ENCODE measurements at regions not wholly inside any gene's neighbourhood (a gene's known extent, or its start where the extent isn't known, plus 50 kb on each side); places are given as distances from the start of the nearest gene placed in this dataset.

DNA sequence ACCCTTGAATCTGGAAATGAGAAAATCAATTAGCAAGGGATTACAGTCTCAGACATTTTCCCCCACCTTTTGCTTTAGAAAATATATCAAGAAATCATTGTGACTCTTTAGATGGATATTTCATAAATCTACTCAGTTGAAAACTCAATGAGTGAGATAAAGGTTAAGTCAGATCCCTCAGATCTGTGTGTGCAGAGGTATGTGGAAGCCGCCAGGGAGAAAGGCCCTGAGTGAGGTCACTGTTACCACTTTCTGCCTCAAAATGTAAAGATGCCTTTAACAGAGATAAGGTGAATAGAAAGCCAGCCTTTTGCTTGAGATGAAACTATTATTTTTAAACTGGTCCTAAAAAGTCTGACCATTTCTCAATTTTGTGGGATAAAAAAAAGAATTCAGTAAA lies 225.6 kb upstream of the HES1 start:
- no peak for DNase-seq (ENCODE audit: low read depth)
- H3K4me3 ChIP-seq (ENCODE audit: low read depth, low read length), result no peak overlapping the region
- TF ChIP-seq, protein P1, sequence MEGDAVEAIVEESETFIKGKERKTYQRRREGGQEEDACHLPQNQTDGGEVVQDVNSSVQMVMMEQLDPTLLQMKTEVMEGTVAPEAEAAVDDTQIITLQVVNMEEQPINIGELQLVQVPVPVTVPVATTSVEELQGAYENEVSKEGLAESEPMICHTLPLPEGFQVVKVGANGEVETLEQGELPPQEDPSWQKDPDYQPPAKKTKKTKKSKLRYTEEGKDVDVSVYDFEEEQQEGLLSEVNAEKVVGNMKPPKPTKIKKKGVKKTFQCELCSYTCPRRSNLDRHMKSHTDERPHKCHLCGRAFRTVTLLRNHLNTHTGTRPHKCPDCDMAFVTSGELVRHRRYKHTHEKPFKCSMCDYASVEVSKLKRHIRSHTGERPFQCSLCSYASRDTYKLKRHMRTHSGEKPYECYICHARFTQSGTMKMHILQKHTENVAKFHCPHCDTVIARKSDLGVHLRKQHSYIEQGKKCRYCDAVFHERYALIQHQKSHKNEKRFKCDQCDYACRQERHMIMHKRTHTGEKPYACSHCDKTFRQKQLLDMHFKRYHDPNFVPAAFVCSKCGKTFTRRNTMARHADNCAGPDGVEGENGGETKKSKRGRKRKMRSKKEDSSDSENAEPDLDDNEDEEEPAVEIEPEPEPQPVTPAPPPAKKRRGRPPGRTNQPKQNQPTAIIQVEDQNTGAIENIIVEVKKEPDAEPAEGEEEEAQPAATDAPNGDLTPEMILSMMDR (IDR thresholded peaks at IDR 0.05; ENCODE audit: low read depth, low read length), result no peak
- TF ChIP-seq POLR2A (IDR thresholded peaks at IDR 0.05; ENCODE audit: extremely low read depth, insufficient read length) (no peak), MYC (IDR thresholded peaks at IDR 0.05; ENCODE audit: low read depth, low read length) (no peak)
- TF ChIP-seq, protein P2, sequence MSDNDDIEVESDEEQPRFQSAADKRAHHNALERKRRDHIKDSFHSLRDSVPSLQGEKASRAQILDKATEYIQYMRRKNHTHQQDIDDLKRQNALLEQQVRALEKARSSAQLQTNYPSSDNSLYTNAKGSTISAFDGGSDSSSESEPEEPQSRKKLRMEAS (IDR thresholded peaks at IDR 0.05; ENCODE audit: low read depth, low read length), result no peak

DNA sequence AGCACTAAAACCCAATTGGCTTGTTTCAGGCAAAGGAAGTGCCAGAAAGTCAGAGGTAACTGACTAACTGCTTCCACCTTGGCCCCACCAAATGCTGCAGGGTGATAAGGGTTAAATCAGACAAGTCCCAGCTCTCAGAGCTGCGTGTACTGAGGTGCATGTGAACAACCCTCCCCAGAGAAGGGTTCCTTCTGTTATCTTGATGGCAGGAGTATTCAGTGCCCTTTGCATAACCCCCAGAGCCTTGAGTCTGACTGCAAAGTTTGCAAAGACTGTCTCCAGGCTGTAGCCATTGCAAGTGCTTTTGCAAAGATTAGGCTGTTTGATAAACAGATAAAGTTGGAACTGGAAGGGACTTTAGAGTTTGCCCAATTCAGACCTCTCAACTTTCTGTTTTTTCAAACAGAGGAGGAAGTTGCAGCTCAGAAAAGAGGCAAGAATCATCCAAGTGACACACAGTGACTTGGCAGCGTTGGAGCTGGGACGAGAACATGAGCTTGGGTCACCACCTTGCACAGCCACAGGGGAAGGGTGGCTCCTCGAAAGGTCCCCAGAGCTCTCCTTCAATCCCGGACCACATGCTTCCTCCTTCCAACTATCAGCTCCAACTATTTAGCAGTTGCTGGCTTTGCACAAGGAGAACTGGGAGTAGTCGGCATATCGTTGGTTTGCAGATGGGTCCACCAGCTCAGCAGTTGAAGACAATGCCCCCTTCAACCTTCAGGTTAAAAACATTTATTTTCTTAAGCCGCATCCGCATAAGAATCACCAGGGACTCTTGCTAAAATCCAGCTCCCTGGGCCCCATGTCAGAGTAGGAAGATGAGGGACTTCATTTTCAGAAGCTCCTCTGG lies 224.8 kb upstream of the HES1 start:
- peak overlapping the region; percentile 0 for H3K4me3 ChIP-seq (ENCODE audit: low read depth, low read length)
- TF ChIP-seq POLR2A (IDR thresholded peaks at IDR 0.05; ENCODE audit: extremely low read depth, insufficient read length) (no peak), MYC (IDR thresholded peaks at IDR 0.05; ENCODE audit: low read depth, low read length) (no peak)
- TF ChIP-seq, protein P2 (IDR thresholded peaks at IDR 0.05; ENCODE audit: low read depth, low read length), result peak; percentile 30; the same call in 1 of the 2 replicates
- DNase-seq (ENCODE audit: low read depth), result peak; percentile 87

DNA sequence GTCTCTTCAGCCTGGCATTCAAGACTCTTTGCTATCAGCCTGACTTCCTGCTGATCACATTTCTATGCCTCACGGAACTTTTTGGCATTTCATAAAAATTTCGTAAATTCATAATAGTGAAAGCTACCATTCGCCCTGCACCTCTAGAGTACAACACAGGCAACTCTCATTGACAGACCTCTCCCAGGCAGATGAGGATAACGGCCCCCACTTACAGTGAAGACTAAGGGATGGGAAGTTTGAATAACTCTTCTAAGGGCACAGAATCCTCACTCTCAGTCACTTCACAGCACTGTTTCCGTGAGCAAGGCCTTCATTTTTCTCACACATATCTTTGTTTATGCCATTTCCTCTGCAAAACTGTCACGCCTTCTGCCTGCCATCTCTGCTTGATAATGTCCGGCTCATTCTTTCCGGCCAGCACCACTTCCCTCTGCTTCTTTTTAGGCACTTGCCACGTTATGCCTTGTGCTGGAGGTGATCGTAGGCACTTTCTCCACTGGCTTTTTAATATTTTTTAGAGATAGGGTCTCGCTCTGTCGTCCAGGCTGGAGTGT lies 224.1 kb upstream of the HES1 start:
- no peak for DNase-seq (ENCODE audit: low read depth)
- no peak for TF ChIP-seq POLR2A (IDR thresholded peaks at IDR 0.05; ENCODE audit: extremely low read depth, insufficient read length)
- no peak for TF ChIP-seq MYC (IDR thresholded peaks at IDR 0.05; ENCODE audit: low read depth, low read length)
- TF ChIP-seq, protein P2 (IDR thresholded peaks at IDR 0.05; ENCODE audit: low read depth, low read length), result no peak
- TF ChIP-seq, protein P1 (IDR thresholded peaks at IDR 0.05; ENCODE audit: low read depth, low read length), result no peak
- H3K4me3 ChIP-seq (ENCODE audit: low read depth, low read length), result no peak overlapping the region

DNA sequence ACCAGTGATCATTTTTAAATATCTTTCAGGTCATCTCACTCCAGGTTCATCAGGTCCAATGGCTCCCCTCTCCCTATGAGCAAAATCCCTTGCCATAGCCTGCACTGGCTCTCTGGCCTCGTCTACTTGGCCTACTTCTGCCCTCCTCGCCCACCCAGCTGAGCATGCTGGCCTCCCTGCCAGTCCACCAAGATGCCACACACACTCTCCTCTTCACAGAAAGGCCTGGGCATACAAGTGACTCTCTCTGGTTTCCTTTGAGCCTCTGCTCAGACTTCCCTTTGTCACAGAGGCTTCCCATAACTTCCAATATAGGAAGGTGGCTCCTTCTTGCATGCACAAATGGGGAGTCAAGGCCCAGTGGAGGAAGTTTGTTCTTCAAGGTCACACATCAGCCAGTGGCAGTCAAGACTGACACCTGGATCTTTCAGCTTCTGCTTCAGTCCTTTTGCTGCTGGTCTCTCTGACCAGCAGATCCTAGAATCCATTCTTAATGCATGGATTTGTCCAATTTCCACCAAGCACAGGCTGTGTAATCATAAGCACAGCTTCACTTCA lies 223.2 kb upstream of the HES1 start:
- TF ChIP-seq, protein P2 (IDR thresholded peaks at IDR 0.05; ENCODE audit: low read depth, low read length), result no peak
- TF ChIP-seq POLR2A (IDR thresholded peaks at IDR 0.05; ENCODE audit: extremely low read depth, insufficient read length) (no peak), MYC (IDR thresholded peaks at IDR 0.05; ENCODE audit: low read depth, low read length) (no peak)
- TF ChIP-seq, protein P1 (IDR thresholded peaks at IDR 0.05; ENCODE audit: low read depth, low read length), result no peak
- no peak overlapping the region for H3K4me3 ChIP-seq (ENCODE audit: low read depth, low read length)
- no peak for DNase-seq (ENCODE audit: low read depth)

DNA sequence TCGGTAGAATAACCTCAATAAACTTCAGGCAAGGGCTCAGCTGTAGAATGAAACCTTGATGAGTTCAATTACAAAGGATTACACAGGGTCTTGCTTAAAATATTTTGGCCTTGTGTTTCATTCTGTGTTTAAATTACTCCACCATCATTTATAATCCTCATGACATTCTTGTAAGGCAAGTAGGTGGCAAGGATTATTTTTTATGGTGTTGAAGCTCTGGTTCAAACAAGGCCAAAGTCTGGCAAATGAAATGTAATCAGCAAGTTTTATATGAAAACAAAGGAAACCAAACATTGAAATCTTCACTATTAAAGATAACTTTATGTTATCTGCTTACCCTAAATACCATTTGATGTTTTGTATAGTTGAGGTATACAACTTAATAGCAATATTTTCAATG lies 221.3 kb upstream of the HES1 start:
- TF ChIP-seq MYC (IDR thresholded peaks at IDR 0.05; ENCODE audit: low read depth, low read length) (no peak), POLR2A (IDR thresholded peaks at IDR 0.05; ENCODE audit: extremely low read depth, insufficient read length) (no peak)
- TF ChIP-seq, protein P2 (IDR thresholded peaks at IDR 0.05; ENCODE audit: low read depth, low read length), result no peak
- TF ChIP-seq, protein P1 (IDR thresholded peaks at IDR 0.05; ENCODE audit: low read depth, low read length), result no peak
- DNase-seq (ENCODE audit: low read depth), result no peak
- no peak overlapping the region for H3K4me3 ChIP-seq (ENCODE audit: low read depth, low read length)

DNA sequence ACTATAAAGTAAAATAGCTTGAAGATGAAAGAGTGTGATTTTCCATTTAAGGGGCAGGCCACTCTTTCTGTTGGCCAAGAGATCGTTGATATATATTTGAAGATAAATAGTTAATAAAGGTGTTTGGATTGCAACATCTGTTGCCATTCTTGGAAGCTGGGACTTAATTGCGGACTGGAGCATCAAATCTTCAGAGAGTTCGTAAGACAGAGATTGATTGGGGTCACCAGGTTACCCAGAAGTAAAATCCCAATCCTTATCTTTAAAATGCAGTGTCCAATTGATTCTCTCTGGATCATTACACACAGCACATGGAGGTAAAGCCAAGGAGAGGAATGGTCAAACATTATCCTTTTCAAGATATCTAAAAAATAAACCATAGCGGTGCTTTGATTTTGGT lies 220.8 kb upstream of the HES1 start:
- H3K4me3 ChIP-seq (ENCODE audit: low read depth, low read length), result no peak overlapping the region
- TF ChIP-seq, protein P1 (IDR thresholded peaks at IDR 0.05; ENCODE audit: low read depth, low read length), result no peak
- no peak for TF ChIP-seq MYC (IDR thresholded peaks at IDR 0.05; ENCODE audit: low read depth, low read length)
- TF ChIP-seq, protein P2 (IDR thresholded peaks at IDR 0.05; ENCODE audit: low read depth, low read length), result no peak
- DNase-seq (ENCODE audit: low read depth), result no peak
